ENCODE measurements at regions not wholly inside any gene's neighbourhood (a gene's known extent, or its start where the extent isn't known, plus 50 kb on each side); places are given as distances from the start of the nearest gene placed in this dataset.

DNA sequence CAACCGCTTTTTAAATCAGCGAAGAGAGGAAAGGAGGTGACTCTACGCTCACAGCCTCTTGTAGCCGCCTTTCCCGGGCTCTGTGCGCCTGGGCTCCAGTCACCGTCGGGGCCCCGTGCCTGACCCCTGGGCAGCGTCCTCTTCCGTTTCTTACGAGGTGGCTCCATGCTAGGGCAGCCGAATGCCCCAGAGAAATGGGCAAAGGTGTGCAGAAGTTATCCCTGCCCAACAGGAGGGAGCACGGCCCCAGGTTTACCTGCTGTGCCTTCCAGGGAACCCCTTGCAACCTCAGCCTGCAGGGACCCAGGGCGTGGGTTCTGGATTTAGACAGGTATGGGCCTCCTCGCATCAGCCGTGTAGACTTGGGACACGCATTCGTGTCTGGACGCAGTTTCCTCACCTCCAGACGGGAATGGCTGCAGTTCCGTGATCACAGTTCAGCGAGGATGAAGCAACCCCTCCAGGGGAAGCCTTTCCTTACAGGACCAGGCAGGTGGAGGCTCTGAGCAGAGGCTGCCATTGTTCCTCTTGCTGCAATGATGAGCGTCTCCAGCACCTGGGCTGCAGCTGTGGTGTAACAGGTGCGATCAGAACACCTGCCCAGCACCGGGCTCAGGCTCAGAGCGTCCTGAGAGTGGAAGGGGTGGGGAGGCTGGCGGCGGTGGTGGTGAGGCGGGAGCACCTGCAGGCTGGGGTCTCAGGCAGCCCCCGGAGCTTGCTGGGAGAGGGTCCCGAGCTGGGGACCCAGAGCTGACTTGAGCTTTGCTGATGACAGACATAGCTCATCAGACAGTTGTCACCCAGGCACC is 81.3 kb upstream of the BHLHE23 start:
- no peaks in the 10 kb centered on the region for H3K36me3 ChIP-seq
- peaks cover 26% of the 10 kb centered on the region for H3K27me3 ChIP-seq
- H3K9ac ChIP-seq = no peak overlapping the region
- H3K27ac ChIP-seq = no peak overlapping the region
- H3K4me3 ChIP-seq = no peak overlapping the region
- H3K9me3 ChIP-seq = no peaks in the 10 kb centered on the region
- H4K20me1 ChIP-seq = peaks cover 17% of the 10 kb centered on the region; the same call in 1 of the 2 replicates
- no peak overlapping the region for H3K4me2 ChIP-seq
- H3K4me1 ChIP-seq = peaks cover 33% of the 10 kb centered on the region
- no peak for TF ChIP-seq Cebpa-rat (IDR thresholded peaks at IDR 0.05)

DNA sequence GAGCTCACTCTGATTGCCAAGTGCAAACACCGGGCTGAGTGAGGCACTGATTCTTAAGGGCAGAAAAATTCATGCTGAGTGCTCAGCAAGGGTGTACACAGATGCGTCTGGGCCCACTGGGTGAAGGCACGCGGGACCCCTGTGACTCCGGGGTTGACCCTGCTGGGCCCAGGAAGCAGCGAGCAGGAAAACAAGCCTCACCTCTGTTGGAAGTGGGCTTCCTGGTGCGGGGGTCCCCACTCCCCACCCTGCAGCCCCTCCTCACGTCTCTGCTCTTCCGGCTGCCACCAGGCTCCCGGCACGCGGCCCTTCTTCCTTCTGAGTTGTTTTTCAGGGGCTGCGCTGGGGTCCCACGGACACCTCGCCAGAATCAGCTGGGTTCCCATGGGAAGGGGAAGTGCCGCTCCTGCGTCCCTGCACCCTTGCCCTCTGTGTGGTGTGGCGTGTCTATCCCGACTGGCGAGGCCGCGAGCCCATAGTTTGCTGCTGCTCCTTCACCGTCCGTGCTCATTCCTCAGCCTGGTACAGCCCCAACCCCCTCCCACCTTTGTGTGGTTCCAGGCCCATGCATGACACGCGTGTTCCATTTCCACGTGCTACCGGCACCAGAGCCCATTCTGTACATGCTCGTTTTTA is 80.6 kb upstream of the BHLHE23 start:
- Histone ChIP-seq H3K9ac (no peak overlapping the region), H3K4me1 (peaks cover 26% of the 10 kb centered on the region), H3K36me3 (no peaks in the 10 kb centered on the region), H3K9me3 (no peaks in the 10 kb centered on the region), H3K27ac (no peak overlapping the region), H3K27me3 (peaks cover 30% of the 10 kb centered on the region), H3K4me3 (no peak overlapping the region), H4K20me1 (peaks cover 22% of the 10 kb centered on the region; the same call in 1 of the 2 replicates), H3K4me2 (no peak overlapping the region)
- TF ChIP-seq Cebpa-rat (IDR thresholded peaks at IDR 0.05) = no peak

DNA sequence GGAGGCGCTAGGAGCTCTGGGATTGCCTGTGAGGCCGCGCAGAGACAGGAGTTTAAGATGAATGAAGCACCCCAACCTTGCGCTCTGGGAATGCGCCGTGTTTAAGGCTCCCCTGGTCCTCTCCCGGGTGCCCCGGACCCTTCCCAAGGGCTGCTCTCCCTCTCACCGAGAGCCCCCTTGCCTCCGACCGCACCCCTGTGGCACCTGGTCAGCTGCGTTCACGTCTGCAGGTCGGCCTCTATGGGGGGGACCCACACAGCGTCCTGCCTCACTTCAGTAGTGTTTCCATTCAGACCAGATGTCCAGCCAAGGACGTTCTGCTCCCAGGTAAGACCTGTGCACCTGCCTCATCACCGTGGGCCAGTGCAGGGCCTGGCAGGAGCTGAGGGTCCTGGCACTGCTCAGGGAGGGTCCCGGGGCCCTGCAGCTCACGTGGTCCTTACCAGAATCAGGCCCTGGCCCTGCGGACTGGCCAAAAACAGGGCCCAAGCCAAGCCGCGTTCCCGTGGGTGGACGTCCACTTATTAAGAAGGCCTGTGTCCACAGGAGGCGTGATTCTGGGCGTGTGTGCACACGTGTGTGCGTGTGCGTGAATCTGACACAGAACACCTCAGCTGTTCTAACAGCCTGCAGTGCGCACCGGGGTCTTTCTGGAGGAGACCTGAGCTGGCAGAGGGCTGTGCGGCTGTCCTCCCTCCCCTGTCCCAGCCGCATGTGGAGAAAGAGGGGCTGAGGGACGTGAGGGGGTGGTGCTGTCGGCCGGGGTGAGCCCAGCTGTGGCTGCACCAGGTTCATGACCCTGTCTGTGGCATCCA is 79.9 kb upstream of the BHLHE23 start:
- TF ChIP-seq Cebpa-rat (IDR thresholded peaks at IDR 0.05) = no peak
- peaks cover 30% of the 10 kb centered on the region for H3K27me3 ChIP-seq
- peaks cover 22% of the 10 kb centered on the region; the same call in 1 of the 2 replicates for H4K20me1 ChIP-seq
- no peaks in the 10 kb centered on the region for H3K36me3 ChIP-seq
- no peak overlapping the region for H3K27ac ChIP-seq
- H3K9me3 ChIP-seq = no peaks in the 10 kb centered on the region
- no peak overlapping the region for H3K9ac ChIP-seq
- H3K4me2 ChIP-seq = no peak overlapping the region
- no peak overlapping the region for H3K4me3 ChIP-seq
- peaks cover 30% of the 10 kb centered on the region for H3K4me1 ChIP-seq

DNA sequence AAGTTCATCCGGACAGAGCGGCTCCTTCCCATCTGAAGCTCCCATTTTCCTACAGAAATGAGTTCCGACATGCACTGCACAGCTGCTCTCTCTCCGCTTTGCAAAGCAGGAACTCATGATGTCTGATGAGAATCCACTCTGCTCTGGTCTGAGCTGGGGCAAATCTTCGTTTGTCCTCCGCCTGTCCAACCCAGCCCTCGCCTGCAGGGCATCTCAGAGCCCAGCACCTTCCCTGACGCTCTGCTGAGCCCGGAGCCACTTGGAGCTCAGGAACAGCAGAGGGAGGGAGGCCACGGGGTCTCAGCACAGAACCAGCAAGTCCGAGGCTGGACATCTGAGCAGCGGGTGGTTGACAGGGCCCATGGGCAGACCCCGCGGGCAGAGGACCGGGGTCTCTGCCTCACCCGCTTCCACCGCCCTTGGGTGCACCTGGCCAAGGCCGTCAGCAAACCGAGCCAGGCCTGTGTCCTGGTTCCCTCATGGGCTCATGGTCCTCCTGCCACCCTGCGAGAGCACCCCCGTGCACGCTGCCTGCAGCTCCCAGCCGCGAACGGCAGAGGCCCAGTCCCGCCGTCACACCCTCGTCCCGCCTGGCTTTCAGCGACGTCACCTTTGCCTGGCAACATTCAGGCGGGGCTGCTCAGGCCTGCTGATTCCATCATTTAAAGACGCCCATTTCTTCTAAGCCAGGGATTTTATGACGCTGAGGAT is 78.5 kb upstream of the BHLHE23 start:
- H3K4me2 ChIP-seq = no peak overlapping the region
- H3K4me1 ChIP-seq = peaks cover 20% of the 10 kb centered on the region
- peaks cover 22% of the 10 kb centered on the region; the same call in 1 of the 2 replicates for H4K20me1 ChIP-seq
- H3K9ac ChIP-seq = no peak overlapping the region
- H3K9me3 ChIP-seq = no peaks in the 10 kb centered on the region
- H3K36me3 ChIP-seq = no peaks in the 10 kb centered on the region
- TF ChIP-seq Cebpa-rat (IDR thresholded peaks at IDR 0.05) = no peak
- H3K27me3 ChIP-seq = peaks cover 30% of the 10 kb centered on the region
- no peak overlapping the region for H3K27ac ChIP-seq
- no peak overlapping the region for H3K4me3 ChIP-seq

DNA sequence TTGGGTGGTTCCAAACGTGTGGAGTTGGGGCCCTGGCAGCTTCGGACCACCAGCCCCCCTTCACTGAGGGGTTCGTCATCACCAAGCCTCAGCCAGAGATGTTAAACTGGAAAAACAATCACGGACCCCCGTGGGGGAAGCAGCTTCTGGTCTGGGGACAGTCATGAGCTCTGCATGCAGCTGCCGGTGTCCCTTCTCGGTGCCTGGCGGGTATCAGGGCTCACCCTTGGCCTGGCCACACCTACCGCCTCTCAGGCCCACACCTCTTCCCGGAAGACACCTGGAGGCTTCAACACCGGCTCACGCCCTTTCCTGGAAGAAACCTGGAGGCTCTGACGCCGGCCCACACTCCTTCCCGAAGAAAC is 77.8 kb upstream of the BHLHE23 start:
- H3K27me3 ChIP-seq = peaks cover 30% of the 10 kb centered on the region
- H4K20me1 ChIP-seq = peaks cover 22% of the 10 kb centered on the region; the same call in 1 of the 2 replicates
- no peak overlapping the region for H3K4me2 ChIP-seq
- peaks cover 12% of the 10 kb centered on the region for H3K4me1 ChIP-seq
- H3K9me3 ChIP-seq = peaks cover 5% of the 10 kb centered on the region; the same call in 1 of the 2 replicates
- no peak overlapping the region for H3K27ac ChIP-seq
- no peak for TF ChIP-seq Cebpa-rat (IDR thresholded peaks at IDR 0.05)
- H3K9ac ChIP-seq = no peak overlapping the region
- no peak overlapping the region for H3K4me3 ChIP-seq
- no peaks in the 10 kb centered on the region for H3K36me3 ChIP-seq

DNA sequence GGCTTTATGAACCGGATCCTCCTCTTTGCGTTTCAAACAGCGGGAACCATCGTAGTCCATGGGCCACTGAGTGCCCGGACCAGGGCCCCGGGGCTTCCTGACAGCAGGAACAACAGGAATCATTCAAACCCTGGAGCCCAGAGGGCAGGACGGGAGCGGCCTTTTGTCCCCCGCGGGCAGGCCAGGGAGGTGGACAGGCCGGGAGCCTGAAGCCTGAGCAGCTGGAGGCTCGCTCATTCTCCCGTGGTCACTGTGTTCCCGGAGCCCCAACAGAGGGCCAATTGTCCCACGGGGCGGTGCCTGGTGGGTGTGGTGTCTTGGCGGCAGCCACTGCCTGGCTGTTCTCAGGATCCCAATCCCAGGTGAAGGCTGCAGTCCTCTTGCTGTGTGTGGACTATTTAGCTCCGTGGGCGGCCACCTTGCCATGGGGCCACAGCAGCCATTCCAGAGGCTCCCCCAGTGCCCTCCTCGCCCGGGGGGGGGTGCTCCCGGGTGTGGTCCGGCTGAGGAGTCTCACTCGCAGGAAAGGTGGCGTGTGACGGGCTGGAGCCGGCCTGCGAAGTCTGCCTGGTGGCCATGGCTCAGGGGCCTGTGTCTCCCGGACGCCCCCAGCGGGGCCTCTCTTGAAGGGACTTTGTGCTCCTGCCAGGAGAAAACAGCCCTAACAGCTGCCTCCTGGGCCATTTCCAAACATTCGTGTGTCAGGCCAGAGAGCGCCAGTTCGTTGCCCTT is 77.2 kb upstream of the BHLHE23 start:
- H4K20me1 ChIP-seq = peaks cover 22% of the 10 kb centered on the region; the same call in 1 of the 2 replicates
- H3K27me3 ChIP-seq = peaks cover 30% of the 10 kb centered on the region
- H3K27ac ChIP-seq = no peak overlapping the region
- no peaks in the 10 kb centered on the region for H3K36me3 ChIP-seq
- H3K9me3 ChIP-seq = peaks cover 9% of the 10 kb centered on the region; the same call in 1 of the 2 replicates
- no peak overlapping the region for H3K4me3 ChIP-seq
- no peak overlapping the region for H3K9ac ChIP-seq
- no peak overlapping the region for H3K4me2 ChIP-seq
- TF ChIP-seq Cebpa-rat (IDR thresholded peaks at IDR 0.05) = no peak
- peaks cover 6% of the 10 kb centered on the region for H3K4me1 ChIP-seq

DNA sequence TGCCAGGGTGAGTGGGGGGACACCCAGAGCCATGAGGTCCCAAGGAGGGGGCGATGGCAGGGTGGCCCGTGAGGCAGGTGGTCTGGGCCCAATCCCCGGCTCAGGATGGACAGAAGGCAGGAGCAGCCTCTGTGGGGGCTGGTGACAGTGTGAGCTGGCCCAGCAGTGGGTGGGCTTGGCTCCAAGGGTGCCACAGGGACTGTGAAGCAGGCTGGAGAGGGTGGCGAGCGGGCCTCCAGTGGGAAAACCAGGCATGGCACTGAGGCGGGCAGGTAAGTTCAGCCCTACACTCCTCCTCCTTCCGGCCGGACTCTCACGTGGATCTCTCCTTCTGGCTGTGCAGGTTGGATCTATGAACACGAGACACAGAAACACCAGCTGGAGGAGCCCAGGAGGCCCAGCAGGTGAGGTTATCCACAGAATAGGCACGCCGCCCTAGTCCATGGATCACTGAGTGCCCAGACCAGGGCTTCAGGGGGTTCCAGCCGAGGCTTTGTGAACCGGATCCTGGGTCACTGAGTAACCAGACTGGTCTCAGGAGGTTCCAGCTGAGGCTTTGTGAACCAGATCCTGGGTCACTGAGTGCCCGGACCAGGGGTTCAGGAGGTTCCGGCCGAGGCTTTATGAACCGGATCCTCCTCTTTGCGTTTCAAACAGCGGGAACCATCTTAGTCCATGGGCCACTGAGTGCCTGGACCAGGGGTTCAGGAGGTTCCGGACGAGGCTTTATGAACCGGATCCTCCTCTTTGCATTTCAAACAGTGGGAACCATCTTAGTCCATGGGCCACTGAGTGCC is 76.4 kb upstream of the BHLHE23 start:
- peaks cover 22% of the 10 kb centered on the region; the same call in 1 of the 2 replicates for H4K20me1 ChIP-seq

DNA sequence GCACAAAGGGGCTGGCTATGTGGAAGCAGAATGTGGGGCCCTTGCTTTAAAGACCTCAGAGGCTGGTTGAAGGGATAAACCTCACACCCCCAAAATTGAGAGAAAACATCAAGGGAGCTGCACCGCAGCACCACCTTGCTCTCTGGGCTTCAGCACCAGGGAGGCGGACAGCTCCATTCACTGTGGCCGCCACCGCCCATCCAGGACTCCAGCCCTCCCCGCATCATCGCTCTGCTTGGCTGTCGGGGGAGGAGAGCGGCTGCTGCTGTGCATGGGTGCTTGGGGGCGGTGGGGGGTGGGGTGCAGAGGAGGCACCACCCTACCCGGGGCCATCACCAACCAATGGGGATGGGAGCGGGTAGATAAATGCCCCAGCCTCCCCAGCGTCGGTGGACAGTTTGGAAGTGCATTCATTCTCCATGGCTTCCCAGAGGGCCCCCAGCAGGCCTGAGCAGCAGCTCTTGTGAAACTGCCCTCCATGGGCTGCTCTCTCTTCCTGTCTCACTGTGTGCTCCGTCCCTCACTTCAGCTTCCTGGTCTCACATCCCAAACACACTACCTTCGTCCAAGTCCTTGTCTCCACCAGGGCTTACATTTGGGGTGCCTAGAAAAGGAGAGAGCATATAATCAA is 75.7 kb upstream of the BHLHE23 start:
- no peak for TF ChIP-seq Cebpa-rat (IDR thresholded peaks at IDR 0.05)
- 0 out of 2 replicates have a peak, but pooled peaks cover 5% of the 10 kb centered on the region for H3K4me1 ChIP-seq
- peaks cover 22% of the 10 kb centered on the region; the same call in 1 of the 2 replicates for H4K20me1 ChIP-seq
- H3K4me3 ChIP-seq = no peak overlapping the region
- peaks cover 23% of the 10 kb centered on the region for H3K27me3 ChIP-seq
- H3K36me3 ChIP-seq = no peaks in the 10 kb centered on the region
- no peak overlapping the region for H3K4me2 ChIP-seq
- H3K9ac ChIP-seq = no peak overlapping the region
- H3K27ac ChIP-seq = no peak overlapping the region
- peaks cover 22% of the 10 kb centered on the region for H3K9me3 ChIP-seq

More for the DNA sequence above, 76.4 kb upstream of the BHLHE23 start:
- Histone ChIP-seq H3K9ac (no peak overlapping the region), H3K36me3 (no peaks in the 10 kb centered on the region), H3K27ac (no peak overlapping the region), H3K4me3 (no peak overlapping the region), H3K4me1 (0 out of 2 replicates have a peak, but pooled peaks cover 5% of the 10 kb centered on the region), H3K9me3 (peaks cover 15% of the 10 kb centered on the region), H3K27me3 (peaks cover 30% of the 10 kb centered on the region), H3K4me2 (no peak overlapping the region)
- TF ChIP-seq Cebpa-rat (IDR thresholded peaks at IDR 0.05) = no peak
